Esophagus muscularis mucosa (tissue), 4 donors: ENCODE measurements at regions not wholly inside any gene's neighbourhood (a gene's known extent, or its start where the extent isn't known, plus 50 kb on each side); places are given as distances from the start of the nearest gene placed in this dataset.

Experiments used
- DNase-seq: peaks from one replicate; pipeline ENCODE4 v3.0.0-alpha.2; 2017; ENCODE audit errors: extremely low spot score
- H3K27ac ChIP-seq, 4 donors: fragments of 200-600 bp; sonication (generic); replicated peaks in 1 of 4; 1 replicate in 3 of 4; 2 replicates in 1 of 4; pipeline ENCODE4 v1.5.1; 2016 to 2019; ENCODE audit warnings: mild to moderate bottlenecking in 1 of 4
- H3K27me3 ChIP-seq, 4 donors: fragments of 200-600 bp; sonication (generic); one replicate each; pipeline versions ENCODE4 v1.5.1 to v1.6.0; 2016 to 2019
- H3K36me3 ChIP-seq, 4 donors: fragments of 200-600 bp; sonication (generic); one replicate each; pipeline ENCODE4 v1.5.1; 2016 to 2019
- H3K4me1 ChIP-seq, 4 donors: fragments of 200-600 bp; sonication (generic); one replicate each; pipeline ENCODE4 v1.5.1; 2016 to 2019
- H3K4me3 ChIP-seq, 4 donors: fragments of 200-600 bp; sonication (generic); 1 replicate in 2 of 4; 2 replicates in 2 of 4; pipeline ENCODE4 v1.5.1; 2016 to 2019; ENCODE audit warnings: mild to moderate bottlenecking in 4 of 4, moderate library complexity in 1 of 4
- H3K9me3 ChIP-seq, 4 donors: fragments of 200-600 bp; sonication (generic); 1 replicate in 3 of 4; 2 replicates in 1 of 4; pipeline ENCODE4 v1.5.1; 2016 to 2019
- EP300 ChIP-seq: sonication (generic); formaldehyde crosslinking; IDR thresholded peaks from one replicate; pipeline ENCODE4 v1.6.1; 2017; ENCODE audit warnings: antibody characterized with exemption
- POLR2A ChIP-seq: fragments of 450-650 bp; IDR thresholded peaks from one replicate; pipeline ENCODE4 v1.6.1; 2017; ENCODE audit warnings: antibody characterized with exemption, moderate library complexity, mild to moderate bottlenecking, low read depth
- POLR2AphosphoS5 ChIP-seq, 2 donors: sonication (generic); formaldehyde crosslinking; IDR thresholded peaks; one replicate each; pipeline ENCODE4 v1.6.1; 2017; ENCODE audit warnings: antibody characterized with exemption in 2 of 2
- WGBS: methylation state at CpG from one replicate; pipeline ENCODE4 v1.1.5; 2018; 5-methylcytosine and 5-hydroxymethylcytosine counted together
- intact Hi-C: fragments of 100-400 bp; cut with DNase I; formaldehyde crosslinking; loops from one replicate; pipeline ENCODE4 v1.15.1; 2023
- TF ChIP-seq, protein P1 (sequence below), 3 experiments: fragments of 200-600 bp in 2 of 3; fragments of 450-650 bp in 1 of 3; sonication (generic) in 2 of 3; IDR thresholded peaks; one replicate each; pipeline ENCODE4 v1.5.1; 2017 to 2019; ENCODE audit warnings: antibody characterized with exemption in 3 of 3, mild to moderate bottlenecking in 2 of 3, moderate library complexity in 1 of 3

DNA sequence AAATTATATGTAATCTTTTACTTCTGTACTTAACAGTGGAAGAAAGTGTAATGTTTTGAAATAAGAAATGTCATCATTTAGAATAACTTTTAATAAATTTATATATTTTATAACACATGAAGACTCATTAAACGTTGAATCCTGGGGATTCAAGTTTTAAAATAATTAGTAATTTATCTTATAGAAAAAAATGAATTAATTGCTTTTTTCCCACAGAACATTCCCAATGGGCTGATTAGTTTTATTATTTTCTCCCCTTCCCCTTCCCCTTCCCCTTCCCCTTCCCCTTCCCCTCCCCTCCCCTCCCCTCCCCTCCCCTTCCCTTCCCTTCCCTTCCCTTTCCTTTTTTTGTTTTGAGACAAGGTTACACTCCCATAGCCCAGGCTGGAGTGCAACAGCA is 79.7 kb downstream of the MRPS30 start:
- Histone ChIP-seq H3K9me3 (peaks cover 0 to 6% (median 0%) of the 10 kb centered on the region in 4 donors), H3K4me3 (no peak overlapping the region), H3K27ac (no peak overlapping the region), H3K36me3 (no peaks in the 10 kb centered on the region), H3K4me1 (no peaks in the 10 kb centered on the region), H3K27me3 (no peaks in the 10 kb centered on the region)
- intact Hi-C loops, result no loop called here
- WGBS, result 75% methylated on average over 1 of the region's 1 CpG
- TF ChIP-seq, protein P1, sequence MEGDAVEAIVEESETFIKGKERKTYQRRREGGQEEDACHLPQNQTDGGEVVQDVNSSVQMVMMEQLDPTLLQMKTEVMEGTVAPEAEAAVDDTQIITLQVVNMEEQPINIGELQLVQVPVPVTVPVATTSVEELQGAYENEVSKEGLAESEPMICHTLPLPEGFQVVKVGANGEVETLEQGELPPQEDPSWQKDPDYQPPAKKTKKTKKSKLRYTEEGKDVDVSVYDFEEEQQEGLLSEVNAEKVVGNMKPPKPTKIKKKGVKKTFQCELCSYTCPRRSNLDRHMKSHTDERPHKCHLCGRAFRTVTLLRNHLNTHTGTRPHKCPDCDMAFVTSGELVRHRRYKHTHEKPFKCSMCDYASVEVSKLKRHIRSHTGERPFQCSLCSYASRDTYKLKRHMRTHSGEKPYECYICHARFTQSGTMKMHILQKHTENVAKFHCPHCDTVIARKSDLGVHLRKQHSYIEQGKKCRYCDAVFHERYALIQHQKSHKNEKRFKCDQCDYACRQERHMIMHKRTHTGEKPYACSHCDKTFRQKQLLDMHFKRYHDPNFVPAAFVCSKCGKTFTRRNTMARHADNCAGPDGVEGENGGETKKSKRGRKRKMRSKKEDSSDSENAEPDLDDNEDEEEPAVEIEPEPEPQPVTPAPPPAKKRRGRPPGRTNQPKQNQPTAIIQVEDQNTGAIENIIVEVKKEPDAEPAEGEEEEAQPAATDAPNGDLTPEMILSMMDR (IDR thresholded peaks at IDR 0.05), result no peak
- TF ChIP-seq POLR2A (no peak), EP300 (no peak), POLR2AphosphoS5 (IDR thresholded peaks at IDR 0.05) (no peak)
- no peak for DNase-seq

DNA sequence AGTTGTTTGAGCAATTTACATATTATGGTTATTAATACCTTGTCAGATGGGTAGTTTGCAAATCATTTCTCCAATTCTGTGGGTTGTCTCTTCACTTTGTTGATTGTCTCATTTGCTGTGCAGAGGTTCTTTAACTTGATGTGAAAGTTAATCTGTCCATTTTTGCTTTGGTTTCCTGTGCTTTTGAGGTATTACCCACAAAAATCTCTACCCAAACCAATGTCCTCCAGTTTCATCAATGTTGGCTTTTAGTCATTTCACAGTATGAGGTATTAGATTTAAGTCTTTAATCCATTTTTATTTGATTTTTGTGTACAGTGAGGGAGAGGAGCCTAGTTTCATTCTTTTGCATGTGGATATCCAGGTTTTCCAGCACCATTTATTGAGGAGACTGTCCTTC is 82.4 kb downstream of the MRPS30 start:
- TF ChIP-seq, protein P1 (IDR thresholded peaks at IDR 0.05), result no peak
- TF ChIP-seq EP300 (no peak), POLR2AphosphoS5 (IDR thresholded peaks at IDR 0.05) (no peak), POLR2A (no peak)
- intact Hi-C loops, result no loop called here
- no peak overlapping the region for H3K4me3 ChIP-seq
- no peaks in the 10 kb centered on the region for H3K4me1 ChIP-seq
- no peaks in the 10 kb centered on the region for H3K36me3 ChIP-seq
- no peak overlapping the region for H3K27ac ChIP-seq
- no peak for DNase-seq
- peaks cover 0 to 6% (median 0%) of the 10 kb centered on the region in 4 donors for H3K9me3 ChIP-seq
- H3K27me3 ChIP-seq, result no peaks in the 10 kb centered on the region

- no peak overlapping the region for H3K27ac ChIP-seq
- no peaks in the 10 kb centered on the region for H3K9me3 ChIP-seq
- H3K4me1 ChIP-seq, result no peaks in the 10 kb centered on the region
- no peaks in the 10 kb centered on the region for H3K36me3 ChIP-seq
- no peak overlapping the region for H3K4me3 ChIP-seq
- TF ChIP-seq, protein P1 (IDR thresholded peaks at IDR 0.05), result no peak
- TF ChIP-seq EP300 (no peak), POLR2A (no peak), POLR2AphosphoS5 (IDR thresholded peaks at IDR 0.05) (no peak)
- no peaks in the 10 kb centered on the region for H3K27me3 ChIP-seq
- intact Hi-C loops, result no loop called here
- no peak for DNase-seq
Observed at GRCh38 chr5:44900273-44900954, 91.7 kb downstream of the MRPS30 start.

- Histone ChIP-seq H3K4me1 (peaks cover 0 to 6% (median 2%) of the 10 kb centered on the region in 4 donors), H3K4me3 (no peak overlapping the region), H3K36me3 (no peaks in the 10 kb centered on the region), H3K27ac (no peak overlapping the region), H3K27me3 (no peaks in the 10 kb centered on the region), H3K9me3 (no peaks in the 10 kb centered on the region)
- 75% methylated on average over 5 of the region's 5 CpGs for WGBS
- intact Hi-C loops, result no loop called here
- no peak for DNase-seq
- TF ChIP-seq EP300, result no peak
- TF ChIP-seq POLR2AphosphoS5 (IDR thresholded peaks at IDR 0.05), result no peak
- TF ChIP-seq, protein P1 (IDR thresholded peaks at IDR 0.05), result no peak
- no peak for TF ChIP-seq POLR2A
Observed at GRCh38 chr5:44907396-44907795, 98.6 kb downstream of the MRPS30 start.

- H3K9me3 ChIP-seq, result no peaks in the 10 kb centered on the region
- no peaks in the 10 kb centered on the region for H3K27me3 ChIP-seq
- DNase-seq, result no peak
- H3K27ac ChIP-seq, result no peak overlapping the region
- no peaks in the 10 kb centered on the region for H3K36me3 ChIP-seq
- no peak overlapping the region for H3K4me3 ChIP-seq
- peaks cover 0 to 6% (median 2%) of the 10 kb centered on the region in 4 donors for H3K4me1 ChIP-seq
- TF ChIP-seq, protein P1 (IDR thresholded peaks at IDR 0.05), result no peak
- intact Hi-C loops, result no loop called here
- WGBS, result 6% methylated on average over 1 of the region's 1 CpG
Observed at GRCh38 chr5:44909004-44909403, 100.3 kb downstream of the MRPS30 start.
